GM19397 (cell line): ENCODE measurements at regions not wholly inside any gene's neighbourhood (a gene's known extent, or its start where the extent isn't known, plus 50 kb on each side); places are given as distances from the start of the nearest gene placed in this dataset.
"Not testable (repeated sequence)": the region's sequence is repeated elsewhere in the genome, so short reads cannot be mapped to it uniquely, and the experiment has no call there.

Experiments
- ATAC-seq: cut with Tn5 transposase; IDR thresholded peaks from one replicate; pipeline ENCODE4 v1.9.1; 2021; ENCODE audit warnings: mild to moderate bottlenecking, moderate library complexity; ENCODE audit not compliant: unreplicated experiment

- no peak for ATAC-seq
Measured at GRCh38 chr21:18803624-18804023, 400.0 kb upstream of the TMPRSS15 start.

GRCh38 chr21:18810136-18810535 lies 406.6 kb upstream of the TMPRSS15 start:
- no peak for ATAC-seq

GRCh38 chr21:18812308-18812707 lies 408.7 kb upstream of the TMPRSS15 start:
- no peak for ATAC-seq

- no peak for ATAC-seq
Measured at GRCh38 chr21:18819507-18819906, 415.9 kb upstream of the TMPRSS15 start.

- no peak for ATAC-seq
Measured at GRCh38 chr21:18826562-18826961, 423.0 kb upstream of the TMPRSS15 start.

GRCh38 chr21:18831942-18832676 lies 428.5 kb upstream of the TMPRSS15 start:
- no peak for ATAC-seq

GRCh38 chr21:18832950-18833349 lies 429.4 kb upstream of the TMPRSS15 start:
- no peak for ATAC-seq

- ATAC-seq: not testable (repeated sequence)
Measured at GRCh38 chr21:18834121-18834520, 430.5 kb upstream of the TMPRSS15 start.

GRCh38 chr21:18840239-18840638 lies 436.7 kb upstream of the TMPRSS15 start:
- no peak for ATAC-seq

- ATAC-seq: not testable (repeated sequence)
Measured at GRCh38 chr21:18857606-18858005, 454.0 kb upstream of the TMPRSS15 start.

- no peak for ATAC-seq
Measured at GRCh38 chr21:18869104-18869503, 465.5 kb upstream of the TMPRSS15 start.

GRCh38 chr21:18877917-18878316 lies 474.3 kb upstream of the TMPRSS15 start:
- no peak for ATAC-seq

GRCh38 chr21:18887922-18888602 lies 484.5 kb upstream of the TMPRSS15 start:
- ATAC-seq: no peak

GRCh38 chr21:18893406-18893805 lies 489.8 kb upstream of the TMPRSS15 start:
- ATAC-seq: no peak

- ATAC-seq: no peak
Measured at GRCh38 chr21:18894387-18894786, 490.8 kb upstream of the TMPRSS15 start.

- no peak for ATAC-seq
Measured at GRCh38 chr21:18899261-18899660, 495.7 kb upstream of the TMPRSS15 start.

GRCh38 chr21:18902660-18903059 lies 499.1 kb upstream of the TMPRSS15 start:
- ATAC-seq: no peak

GRCh38 chr21:18907076-18907475 lies 503.5 kb upstream of the TMPRSS15 start:
- no peak for ATAC-seq

- ATAC-seq: no peak
Measured at GRCh38 chr21:18908641-18909040, 505.1 kb upstream of the TMPRSS15 start.

GRCh38 chr21:18913914-18914313 lies 510.3 kb upstream of the TMPRSS15 start:
- no peak for ATAC-seq

GRCh38 chr21:18914570-18914969 lies 511.0 kb upstream of the TMPRSS15 start:
- ATAC-seq: no peak

GRCh38 chr21:18917622-18918021 lies 514.0 kb upstream of the TMPRSS15 start:
- no peak for ATAC-seq
